Activated T-helper 17 cell treated with anti-CD3 and anti-CD28 coated beads, Interleukin-2, amount 50 U/mL, for 72 hours (primary cell): ENCODE measurements at regions not wholly inside any gene's neighbourhood (a gene's known extent, or its start where the extent isn't known, plus 50 kb on each side); places are given as distances from the start of the nearest gene placed in this dataset.

Experiments used
- ATAC-seq: fragments of 150-1000 bp; cut with Tn5 transposase; replicated peaks from 2 replicates; pipeline ENCODE4 v1.10.0; 2021; ENCODE audit warnings: mild to moderate bottlenecking, moderate library complexity
- H3K27ac Mint-ChIP-seq: one replicate; pipeline ENCODE4 v1.8.0; 2022; ENCODE audit warnings: mixed read lengths
- H3K27me3 Mint-ChIP-seq: one replicate; pipeline ENCODE4 v1.8.0; 2022; ENCODE audit warnings: mixed read lengths
- H3K36me3 Mint-ChIP-seq: one replicate; pipeline ENCODE4 v1.8.0; 2022; ENCODE audit warnings: low read depth, mild to moderate bottlenecking, mixed read lengths
- H3K4me1 Mint-ChIP-seq: one replicate; pipeline ENCODE4 v1.8.0; 2022; ENCODE audit warnings: mixed read lengths
- H3K4me3 Mint-ChIP-seq: one replicate; pipeline ENCODE4 v1.8.0; 2022; ENCODE audit warnings: mild to moderate bottlenecking, mixed read lengths
- H3K9me3 Mint-ChIP-seq: one replicate; pipeline ENCODE4 v1.8.0; 2022; ENCODE audit warnings: mixed read lengths

GRCh38 chr5:33043343-33043997, 332.3 kb downstream of the NPR3 start:
- no peak for ATAC-seq
- no peaks in the 10 kb centered on the region for H3K4me1 Mint-ChIP-seq
- H3K27me3 Mint-ChIP-seq, result no peaks in the 10 kb centered on the region
- H3K9me3 Mint-ChIP-seq, result peaks cover 8% of the 10 kb centered on the region
- H3K27ac Mint-ChIP-seq, result no peak overlapping the region
- no peak overlapping the region for H3K4me3 Mint-ChIP-seq
- H3K36me3 Mint-ChIP-seq, result no peaks in the 10 kb centered on the region

GRCh38 chr5:33046091-33046490, 335.0 kb downstream of the NPR3 start:
- ATAC-seq, result no peak
- Mint-ChIP-seq H3K4me3 (no peak overlapping the region), H3K27me3 (no peaks in the 10 kb centered on the region), H3K27ac (no peak overlapping the region), H3K4me1 (no peaks in the 10 kb centered on the region), H3K9me3 (peaks cover 8% of the 10 kb centered on the region), H3K36me3 (no peaks in the 10 kb centered on the region)

- H3K4me1 Mint-ChIP-seq, result no peaks in the 10 kb centered on the region
- no peaks in the 10 kb centered on the region for H3K36me3 Mint-ChIP-seq
- H3K27me3 Mint-ChIP-seq, result no peaks in the 10 kb centered on the region
- no peak overlapping the region for H3K27ac Mint-ChIP-seq
- peaks cover 8% of the 10 kb centered on the region for H3K9me3 Mint-ChIP-seq
- H3K4me3 Mint-ChIP-seq, result no peak overlapping the region
- no peak for ATAC-seq
These were observed 337.2 kb downstream of the NPR3 start for GRCh38 chr5:33048315-33048714.

- ATAC-seq, result no peak
- H3K27me3 Mint-ChIP-seq, result no peaks in the 10 kb centered on the region
- peaks cover 11% of the 10 kb centered on the region for H3K9me3 Mint-ChIP-seq
- H3K4me3 Mint-ChIP-seq, result no peak overlapping the region
- H3K36me3 Mint-ChIP-seq, result no peaks in the 10 kb centered on the region
- no peaks in the 10 kb centered on the region for H3K4me1 Mint-ChIP-seq
- H3K27ac Mint-ChIP-seq, result no peak overlapping the region
These were observed 338.2 kb downstream of the NPR3 start for GRCh38 chr5:33049298-33049697.

GRCh38 chr5:33049842-33050241, 338.7 kb downstream of the NPR3 start:
- ATAC-seq, result no peak
- H3K27ac Mint-ChIP-seq, result no peak overlapping the region
- no peaks in the 10 kb centered on the region for H3K36me3 Mint-ChIP-seq
- H3K4me3 Mint-ChIP-seq, result no peak overlapping the region
- H3K27me3 Mint-ChIP-seq, result no peaks in the 10 kb centered on the region
- H3K9me3 Mint-ChIP-seq, result peaks cover 10% of the 10 kb centered on the region
- H3K4me1 Mint-ChIP-seq, result no peaks in the 10 kb centered on the region

- H3K27ac Mint-ChIP-seq, result no peak overlapping the region
- H3K4me3 Mint-ChIP-seq, result no peak overlapping the region
- no peak for ATAC-seq
- peaks cover 18% of the 10 kb centered on the region for H3K9me3 Mint-ChIP-seq
- H3K36me3 Mint-ChIP-seq, result no peaks in the 10 kb centered on the region
- no peaks in the 10 kb centered on the region for H3K27me3 Mint-ChIP-seq
- H3K4me1 Mint-ChIP-seq, result no peaks in the 10 kb centered on the region
These were observed 348.0 kb downstream of the NPR3 start for GRCh38 chr5:33059081-33059480.

- no peak for ATAC-seq
- Mint-ChIP-seq H3K4me1 (no peaks in the 10 kb centered on the region), H3K4me3 (no peak overlapping the region), H3K9me3 (peaks cover 4% of the 10 kb centered on the region), H3K36me3 (no peaks in the 10 kb centered on the region), H3K27ac (no peak overlapping the region), H3K27me3 (no peaks in the 10 kb centered on the region)
These were observed 354.0 kb downstream of the NPR3 start for GRCh38 chr5:33065131-33065530.

GRCh38 chr5:33067291-33067690, 356.2 kb downstream of the NPR3 start:
- no peaks in the 10 kb centered on the region for H3K36me3 Mint-ChIP-seq
- H3K27ac Mint-ChIP-seq, result no peak overlapping the region
- ATAC-seq, result no peak
- no peaks in the 10 kb centered on the region for H3K9me3 Mint-ChIP-seq
- H3K27me3 Mint-ChIP-seq, result no peaks in the 10 kb centered on the region
- H3K4me1 Mint-ChIP-seq, result no peaks in the 10 kb centered on the region
- no peak overlapping the region for H3K4me3 Mint-ChIP-seq

GRCh38 chr5:33068786-33069185, 357.7 kb downstream of the NPR3 start:
- ATAC-seq, result no peak

GRCh38 chr5:33072296-33072695, 361.2 kb downstream of the NPR3 start:
- ATAC-seq, result no peak
- H3K4me1 Mint-ChIP-seq, result no peaks in the 10 kb centered on the region
- no peaks in the 10 kb centered on the region for H3K36me3 Mint-ChIP-seq

More at GRCh38 chr5:33068786-33069185, 357.7 kb downstream of the NPR3 start:
- no peaks in the 10 kb centered on the region for H3K9me3 Mint-ChIP-seq
- H3K36me3 Mint-ChIP-seq, result no peaks in the 10 kb centered on the region
- no peaks in the 10 kb centered on the region for H3K27me3 Mint-ChIP-seq
- no peak overlapping the region for H3K4me3 Mint-ChIP-seq
- no peak overlapping the region for H3K27ac Mint-ChIP-seq
- H3K4me1 Mint-ChIP-seq, result no peaks in the 10 kb centered on the region

GRCh38 chr5:33072726-33073125, 361.6 kb downstream of the NPR3 start:
- H3K27ac Mint-ChIP-seq, result no peak overlapping the region
- no peak overlapping the region for H3K4me3 Mint-ChIP-seq
- H3K27me3 Mint-ChIP-seq, result no peaks in the 10 kb centered on the region
- H3K4me1 Mint-ChIP-seq, result no peaks in the 10 kb centered on the region
- H3K9me3 Mint-ChIP-seq, result peaks cover 1% of the 10 kb centered on the region
- ATAC-seq, result no peak
- no peaks in the 10 kb centered on the region for H3K36me3 Mint-ChIP-seq

More at GRCh38 chr5:33072296-33072695, 361.2 kb downstream of the NPR3 start:
- Mint-ChIP-seq H3K27ac (no peak overlapping the region), H3K27me3 (no peaks in the 10 kb centered on the region), H3K9me3 (no peaks in the 10 kb centered on the region), H3K4me3 (no peak overlapping the region)

- ATAC-seq, result no peak
- Mint-ChIP-seq H3K27ac (no peak overlapping the region), H3K27me3 (no peaks in the 10 kb centered on the region), H3K4me3 (no peak overlapping the region), H3K9me3 (peaks cover 4% of the 10 kb centered on the region), H3K4me1 (no peaks in the 10 kb centered on the region), H3K36me3 (no peaks in the 10 kb centered on the region)
These were observed 362.8 kb downstream of the NPR3 start for GRCh38 chr5:33073881-33074327.

GRCh38 chr5:33074548-33074947, 363.4 kb downstream of the NPR3 start:
- ATAC-seq, result no peak
- Mint-ChIP-seq H3K4me3 (no peak overlapping the region), H3K4me1 (no peaks in the 10 kb centered on the region), H3K27ac (no peak overlapping the region), H3K9me3 (peaks cover 4% of the 10 kb centered on the region), H3K27me3 (no peaks in the 10 kb centered on the region), H3K36me3 (no peaks in the 10 kb centered on the region)

- no peak for ATAC-seq
- Mint-ChIP-seq H3K9me3 (peaks cover 9% of the 10 kb centered on the region), H3K27me3 (no peaks in the 10 kb centered on the region), H3K4me1 (no peaks in the 10 kb centered on the region), H3K4me3 (no peak overlapping the region), H3K27ac (no peak overlapping the region), H3K36me3 (no peaks in the 10 kb centered on the region)
These were observed 364.6 kb downstream of the NPR3 start for GRCh38 chr5:33075731-33076130.

- Mint-ChIP-seq H3K9me3 (peaks cover 9% of the 10 kb centered on the region), H3K4me3 (no peak overlapping the region), H3K27me3 (no peaks in the 10 kb centered on the region), H3K27ac (no peak overlapping the region), H3K4me1 (no peaks in the 10 kb centered on the region), H3K36me3 (no peaks in the 10 kb centered on the region)
- ATAC-seq, result no peak
These were observed 361.2 kb upstream of the TARS1 start for GRCh38 chr5:33079548-33079947.

GRCh38 chr5:33080287-33080686, 360.5 kb upstream of the TARS1 start:
- ATAC-seq, result no peak
- H3K4me1 Mint-ChIP-seq, result no peaks in the 10 kb centered on the region
- no peaks in the 10 kb centered on the region for H3K27me3 Mint-ChIP-seq
- no peaks in the 10 kb centered on the region for H3K36me3 Mint-ChIP-seq
- no peak overlapping the region for H3K4me3 Mint-ChIP-seq
- H3K9me3 Mint-ChIP-seq, result peaks cover 9% of the 10 kb centered on the region
- H3K27ac Mint-ChIP-seq, result no peak overlapping the region
